ENCODE measurements at regions not wholly inside any gene's neighbourhood (a gene's known extent, or its start where the extent isn't known, plus 50 kb on each side); places are given as distances from the start of the nearest gene placed in this dataset.

DNA sequence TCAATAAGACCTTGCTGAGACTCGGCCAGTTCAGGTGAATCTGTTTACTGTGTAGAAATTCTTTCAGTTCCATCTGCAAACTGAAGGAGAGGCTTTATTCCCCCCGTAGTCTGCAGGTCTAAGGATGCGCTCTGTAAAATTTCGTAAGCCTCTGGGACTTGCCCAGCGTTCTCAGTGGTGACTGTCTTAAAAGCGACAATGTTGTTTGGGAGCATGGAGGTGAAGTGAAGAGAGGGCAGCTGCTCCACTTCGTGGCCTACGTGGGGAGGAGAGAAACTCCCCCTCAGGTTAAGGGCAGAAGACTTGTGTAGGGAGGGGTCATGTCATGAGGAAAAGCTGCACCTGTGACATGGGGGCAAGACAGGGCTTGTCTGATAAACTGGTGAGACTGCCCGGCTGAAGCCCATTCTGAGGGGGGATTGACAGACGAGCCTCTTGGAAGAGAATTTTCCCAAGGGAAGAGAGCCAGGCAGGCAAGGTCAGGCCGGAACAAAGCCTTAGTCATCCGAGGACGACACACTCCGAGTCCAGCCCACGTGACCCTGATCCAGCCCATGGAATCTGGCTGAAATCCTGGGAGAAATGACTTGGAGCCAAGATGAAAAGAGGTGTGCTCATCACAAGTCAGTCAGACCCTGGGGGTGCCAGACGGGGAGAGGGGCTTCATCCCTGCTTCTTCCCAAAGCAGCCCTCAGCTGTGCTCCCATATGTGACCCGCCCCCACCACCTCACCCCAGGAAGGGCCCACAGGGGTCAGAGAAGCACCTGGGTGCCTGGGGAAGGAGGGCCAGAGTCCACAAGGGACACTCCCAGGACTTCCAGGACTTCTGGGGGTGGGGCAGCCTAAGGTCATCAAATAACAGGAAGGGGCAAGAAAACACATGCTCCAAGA is 88.5 kb upstream of the SH3BP4 start:
- TF ChIP-seq, protein P1, sequence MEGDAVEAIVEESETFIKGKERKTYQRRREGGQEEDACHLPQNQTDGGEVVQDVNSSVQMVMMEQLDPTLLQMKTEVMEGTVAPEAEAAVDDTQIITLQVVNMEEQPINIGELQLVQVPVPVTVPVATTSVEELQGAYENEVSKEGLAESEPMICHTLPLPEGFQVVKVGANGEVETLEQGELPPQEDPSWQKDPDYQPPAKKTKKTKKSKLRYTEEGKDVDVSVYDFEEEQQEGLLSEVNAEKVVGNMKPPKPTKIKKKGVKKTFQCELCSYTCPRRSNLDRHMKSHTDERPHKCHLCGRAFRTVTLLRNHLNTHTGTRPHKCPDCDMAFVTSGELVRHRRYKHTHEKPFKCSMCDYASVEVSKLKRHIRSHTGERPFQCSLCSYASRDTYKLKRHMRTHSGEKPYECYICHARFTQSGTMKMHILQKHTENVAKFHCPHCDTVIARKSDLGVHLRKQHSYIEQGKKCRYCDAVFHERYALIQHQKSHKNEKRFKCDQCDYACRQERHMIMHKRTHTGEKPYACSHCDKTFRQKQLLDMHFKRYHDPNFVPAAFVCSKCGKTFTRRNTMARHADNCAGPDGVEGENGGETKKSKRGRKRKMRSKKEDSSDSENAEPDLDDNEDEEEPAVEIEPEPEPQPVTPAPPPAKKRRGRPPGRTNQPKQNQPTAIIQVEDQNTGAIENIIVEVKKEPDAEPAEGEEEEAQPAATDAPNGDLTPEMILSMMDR (optimal IDR thresholded peaks at IDR 0.05 in 1 of 3, IDR thresholded peaks at IDR 0.05 in 1 of 3, conservative IDR thresholded peaks at IDR 0.05 in 1 of 3; ENCODE audit: extremely low read depth in 1 of 3, insufficient read depth in 2 of 3, low read length in 3 of 3) = no peak
- TF ChIP-seq EZH2 (IDR thresholded peaks at IDR 0.05; ENCODE audit: low read length) = no peak

Measured in keratinocyte (primary cell).